Tibial artery (tissue), 4 donors: ENCODE measurements at regions not wholly inside any gene's neighbourhood (a gene's known extent, or its start where the extent isn't known, plus 50 kb on each side); places are given as distances from the start of the nearest gene placed in this dataset.

Experiments used
- DNase-seq, 2 donors: peaks; one replicate each; pipeline ENCODE4 v3.0.0-alpha.2; 2019
- H3K27ac ChIP-seq, 2 donors: fragments of 200-600 bp; sonication (generic) in 1 of 2; 1 replicate in 1 of 2; 2 replicates in 1 of 2; pipeline ENCODE4 v1.5.1; 2018 to 2019; ENCODE audit warnings: mild to moderate bottlenecking in 1 of 2
- H3K27me3 ChIP-seq, 2 donors: fragments of 200-600 bp; sonication (generic) in 1 of 2; one replicate each; pipeline versions ENCODE4 v1.5.1 to v1.6.0; 2016 to 2019
- H3K36me3 ChIP-seq, 3 donors: fragments of 200-600 bp; sonication (generic) in 2 of 3; one replicate each; pipeline ENCODE4 v1.5.1; 2016 to 2019; ENCODE audit warnings: mild to moderate bottlenecking in 2 of 3
- H3K4me1 ChIP-seq, 4 donors: fragments of 200-600 bp; sonication (generic) in 2 of 4; 1 replicate in 3 of 4; 2 replicates in 1 of 4; pipeline ENCODE4 v1.5.1; 2016 to 2019
- H3K4me3 ChIP-seq, 2 donors: fragments of 200-600 bp; sonication (generic) in 1 of 2; 1 replicate in 1 of 2; 2 replicates in 1 of 2; pipeline ENCODE4 v1.5.1; 2018 to 2019; ENCODE audit warnings: mild to moderate bottlenecking in 2 of 2
- H3K9me3 ChIP-seq, 3 donors: fragments of 200-600 bp; sonication (generic) in 1 of 3; one replicate each; pipeline ENCODE4 v1.5.1; 2016 to 2019
- CTCF ChIP-seq, 2 experiments: fragments of 200-600 bp in 1 of 2; fragments of 450-650 bp in 1 of 2; IDR thresholded peaks; one replicate each; pipeline ENCODE4 v1.5.1; 2017 to 2019; ENCODE audit warnings: antibody characterized with exemption in 2 of 2, mild to moderate bottlenecking in 1 of 2, moderate library complexity in 1 of 2
- intact Hi-C: fragments of 100-400 bp; cut with DNase I; formaldehyde crosslinking; loops from one replicate; pipeline ENCODE4 v1.15.0; 2023; ENCODE audit warnings: low total_unique reads

- no peaks in the 10 kb centered on the region for H3K9me3 ChIP-seq
- no peak for DNase-seq
- intact Hi-C loops = no loop called here
- H3K27me3 ChIP-seq = peaks cover 0 to 32% of the 10 kb centered on the region in 2 donors
- no peak overlapping the region for H3K27ac ChIP-seq
- no peaks in the 10 kb centered on the region for H3K36me3 ChIP-seq
- no peak overlapping the region for H3K4me3 ChIP-seq
- no peak for TF ChIP-seq CTCF (IDR thresholded peaks at IDR 0.05)
- H3K4me1 ChIP-seq = no peaks in the 10 kb centered on the region
Observed at GRCh38 chr3:194025119-194025518, 110.8 kb upstream of the HES1 start.

- Histone ChIP-seq H3K4me1 (no peaks in the 10 kb centered on the region), H3K9me3 (no peaks in the 10 kb centered on the region), H3K36me3 (no peaks in the 10 kb centered on the region), H3K27ac (no peak overlapping the region), H3K27me3 (peaks cover 0 to 32% of the 10 kb centered on the region in 2 donors), H3K4me3 (no peak overlapping the region)
- intact Hi-C loops = no loop called here
- TF ChIP-seq CTCF (IDR thresholded peaks at IDR 0.05) = no peak
- DNase-seq = no peak
Observed at GRCh38 chr3:194025951-194026350, 110.0 kb upstream of the HES1 start.

- Histone ChIP-seq H3K4me1 (no peaks in the 10 kb centered on the region), H3K36me3 (no peaks in the 10 kb centered on the region), H3K9me3 (no peaks in the 10 kb centered on the region), H3K4me3 (no peak overlapping the region), H3K27me3 (peaks cover 0 to 40% of the 10 kb centered on the region in 2 donors), H3K27ac (no peak overlapping the region)
- intact Hi-C loops = no loop called here
- TF ChIP-seq CTCF (IDR thresholded peaks at IDR 0.05) = no peak
- no peak for DNase-seq
Observed at GRCh38 chr3:194028434-194029004, 107.4 kb upstream of the HES1 start.

GRCh38 chr3:194029846-194030245 lies 106.1 kb upstream of the HES1 start:
- Histone ChIP-seq H3K36me3 (no peaks in the 10 kb centered on the region), H3K27me3 (peaks cover 0 to 35% of the 10 kb centered on the region in 2 donors), H3K4me1 (no peaks in the 10 kb centered on the region), H3K4me3 (no peak overlapping the region), H3K9me3 (no peaks in the 10 kb centered on the region), H3K27ac (no peak overlapping the region)
- TF ChIP-seq CTCF (IDR thresholded peaks at IDR 0.05) = no peak
- DNase-seq = no peak
- intact Hi-C loops = no loop called here

- Histone ChIP-seq H3K4me1 (no peaks in the 10 kb centered on the region), H3K36me3 (no peaks in the 10 kb centered on the region), H3K27ac (no peak overlapping the region), H3K4me3 (no peak overlapping the region), H3K9me3 (no peaks in the 10 kb centered on the region), H3K27me3 (peaks cover 0 to 35% of the 10 kb centered on the region in 2 donors)
- no peak for DNase-seq
- intact Hi-C loops = no loop called here
- no peak for TF ChIP-seq CTCF (IDR thresholded peaks at IDR 0.05)
Observed at GRCh38 chr3:194030372-194030771, 105.6 kb upstream of the HES1 start.

GRCh38 chr3:194031349-194031748 lies 104.6 kb upstream of the HES1 start:
- intact Hi-C loops = no loop called here
- no peak overlapping the region for H3K27ac ChIP-seq
- H3K9me3 ChIP-seq = no peaks in the 10 kb centered on the region
- TF ChIP-seq CTCF (IDR thresholded peaks at IDR 0.05) = no peak
- no peaks in the 10 kb centered on the region for H3K36me3 ChIP-seq
- peaks cover 0 to 33% of the 10 kb centered on the region in 2 donors for H3K27me3 ChIP-seq
- DNase-seq = no peak
- H3K4me1 ChIP-seq = no peaks in the 10 kb centered on the region
- no peak overlapping the region for H3K4me3 ChIP-seq
